GM21619 (cell line): ENCODE measurements at regions not wholly inside any gene's neighbourhood (a gene's known extent, or its start where the extent isn't known, plus 50 kb on each side); places are given as distances from the start of the nearest gene placed in this dataset.
A peak's percentile ranks its signal among the peaks of the same experiment; 100 is the strongest.

ENCODE experiments used
- ATAC-seq: cut with Tn5 transposase; IDR thresholded peaks from one replicate; pipeline ENCODE4 v1.9.1; 2021; ENCODE audit not compliant: unreplicated experiment

DNA sequence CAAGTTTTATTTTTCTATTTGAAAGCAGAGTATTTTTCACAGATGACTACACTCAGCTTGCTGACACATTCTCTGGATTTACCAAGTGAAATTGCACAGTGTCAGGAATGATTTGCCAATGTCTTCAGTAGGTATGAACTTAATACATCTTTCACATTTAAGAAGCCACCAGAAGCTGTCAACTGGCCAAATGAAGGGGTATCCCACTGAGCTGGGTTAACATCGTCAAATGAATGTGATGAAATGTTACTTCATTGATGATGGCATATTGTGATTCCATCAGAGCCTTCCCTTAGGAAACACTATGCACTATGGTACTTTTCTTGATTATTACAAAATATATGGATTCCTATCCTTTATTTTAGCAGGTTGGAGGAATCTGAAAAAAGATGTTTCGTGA is 592.3 kb downstream of the FGF9 start:
- no peak for ATAC-seq

DNA sequence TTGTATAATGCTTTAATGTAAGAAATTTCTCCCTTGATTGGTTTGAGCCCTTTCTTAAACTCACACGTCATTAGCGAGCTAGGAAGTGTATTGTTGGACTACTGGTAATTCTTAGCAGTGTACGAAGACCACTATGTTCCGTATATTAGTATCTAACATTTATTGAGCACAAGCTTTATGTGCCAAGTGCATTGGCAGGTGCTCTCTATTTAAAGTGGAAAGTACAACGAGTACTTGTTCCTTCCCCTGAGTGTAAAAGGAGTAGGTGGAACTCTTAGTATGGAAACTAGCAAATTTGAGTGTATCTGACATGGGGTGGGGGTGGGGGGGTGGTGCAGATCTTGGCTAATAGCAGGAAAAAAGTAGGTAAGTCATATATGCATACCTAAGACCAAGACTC is 594.7 kb downstream of the FGF9 start:
- ATAC-seq = no peak

DNA sequence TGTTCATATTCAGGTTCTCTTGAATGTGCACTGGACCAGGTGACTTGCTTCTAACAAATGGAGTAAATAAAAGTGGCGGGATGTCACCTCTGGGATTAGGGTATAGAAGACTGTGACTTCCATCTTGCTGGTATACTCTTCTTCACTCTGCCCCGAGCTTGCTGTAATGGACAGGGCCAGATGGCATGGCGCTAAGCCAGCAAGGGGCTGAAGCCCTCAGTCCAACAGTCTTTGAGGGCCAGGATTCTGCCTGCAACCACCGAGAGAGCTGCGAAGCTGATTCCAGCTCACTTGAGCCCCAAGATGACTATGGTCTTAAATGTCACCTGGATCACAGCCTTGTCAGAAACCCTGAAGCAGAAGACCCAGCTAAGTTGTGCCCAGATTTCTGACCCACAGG is 600.0 kb downstream of the FGF9 start:
- no peak for ATAC-seq

DNA sequence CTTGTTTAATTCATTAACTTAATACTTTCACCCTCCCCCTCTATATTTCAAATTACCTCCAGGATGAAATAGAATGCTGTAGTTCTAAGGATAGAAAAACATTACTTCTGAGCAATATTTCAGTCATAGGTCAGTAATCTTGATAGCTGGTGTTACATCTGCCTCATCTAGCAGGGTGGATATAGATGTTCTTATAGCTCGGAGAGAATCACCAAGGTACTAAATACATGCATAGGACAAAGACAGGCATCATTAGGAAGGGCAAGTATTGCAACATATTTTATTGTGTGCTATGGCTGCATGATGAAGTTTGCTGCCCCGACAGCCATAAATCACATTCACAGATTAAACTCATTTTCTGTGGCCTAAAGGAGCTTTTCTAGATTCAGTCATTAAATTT is 601.0 kb downstream of the FGF9 start:
- no peak for ATAC-seq

DNA sequence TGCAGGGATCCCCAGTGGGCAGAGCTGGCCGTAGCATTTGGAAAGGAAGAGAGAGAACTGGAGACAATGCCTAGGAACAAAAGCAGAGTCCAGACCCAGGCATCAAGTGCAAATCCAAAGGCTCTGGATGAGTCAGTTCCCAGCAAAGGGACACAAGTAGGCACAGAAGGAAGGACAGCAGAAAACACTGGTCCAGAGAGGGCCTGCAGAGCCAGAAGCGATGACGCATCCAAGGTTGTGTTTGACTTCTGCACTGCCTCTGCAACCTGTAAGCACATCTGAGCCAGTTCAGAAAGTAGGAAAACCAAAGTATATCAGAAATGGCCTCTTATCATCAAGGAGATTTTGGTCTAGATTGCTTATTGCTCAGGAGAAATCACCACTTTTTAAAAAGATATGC is 604.5 kb downstream of the FGF9 start:
- ATAC-seq = no peak

DNA sequence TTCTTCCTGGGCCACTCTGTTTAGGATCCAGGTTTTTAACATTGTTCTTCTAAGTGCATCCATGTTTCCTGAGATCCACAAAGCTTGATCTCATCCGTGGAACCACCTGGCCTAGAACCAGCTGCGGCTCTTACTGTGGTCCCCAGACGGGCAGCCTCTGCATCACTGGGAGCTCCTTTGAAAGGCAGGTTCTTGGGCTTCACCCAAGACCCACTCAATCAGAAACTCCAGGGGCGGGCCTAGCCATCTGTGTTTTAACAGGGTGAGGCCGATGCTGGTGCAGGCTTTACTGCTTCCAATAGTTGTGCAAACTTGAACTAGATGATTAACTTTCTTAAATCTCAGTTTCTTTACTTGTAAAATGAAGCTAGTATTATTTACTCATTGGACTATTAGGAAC is 605.7 kb downstream of the FGF9 start:
- ATAC-seq = no peak

DNA sequence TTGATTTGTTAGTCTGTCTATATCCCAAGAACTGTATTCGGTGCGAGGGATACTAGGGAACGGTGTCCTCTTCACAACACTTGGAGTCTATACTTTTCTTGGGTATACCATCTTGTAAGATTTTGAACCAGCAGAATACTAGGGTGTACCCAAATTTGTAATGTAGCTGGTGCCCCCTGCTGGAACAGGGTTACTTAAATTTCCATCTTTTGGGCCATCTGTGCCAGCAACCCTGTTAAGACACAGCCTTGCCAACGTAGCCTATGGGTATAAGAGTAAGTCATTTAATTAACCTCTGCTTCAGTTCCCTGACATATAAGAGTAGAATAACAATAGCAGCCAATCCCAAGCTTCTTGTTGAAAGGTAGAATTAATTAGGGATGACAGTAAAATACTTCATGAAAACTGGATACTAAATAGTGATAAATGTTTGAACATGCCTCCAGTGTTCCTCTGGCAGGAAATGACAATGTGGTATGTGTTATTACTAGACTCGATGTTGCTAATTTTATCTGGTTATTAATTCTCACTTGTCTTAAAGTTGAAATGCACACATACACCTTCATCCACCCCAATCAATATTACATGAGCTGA is 607.6 kb downstream of the FGF9 start:
- ATAC-seq = peak; percentile 66

DNA sequence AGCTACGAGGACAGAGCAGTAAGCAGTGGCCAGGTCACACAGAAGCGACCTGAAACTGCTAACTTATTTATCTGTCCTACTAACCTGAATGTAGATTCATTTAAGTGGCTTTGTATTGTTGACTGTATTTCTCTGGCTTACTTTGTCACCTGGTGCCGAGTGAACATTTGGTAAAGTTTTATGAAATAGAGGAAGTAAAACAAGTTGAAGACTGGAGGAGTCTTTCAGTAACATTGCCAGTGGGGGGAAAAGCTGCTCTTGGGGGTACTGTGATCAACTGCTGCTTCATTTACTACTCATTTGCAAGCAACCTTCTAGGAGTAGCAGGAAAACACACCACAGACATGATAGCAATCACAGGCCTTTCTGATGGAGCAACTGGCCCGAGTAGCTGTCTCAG is 615.0 kb downstream of the FGF9 start:
- ATAC-seq = no peak

DNA sequence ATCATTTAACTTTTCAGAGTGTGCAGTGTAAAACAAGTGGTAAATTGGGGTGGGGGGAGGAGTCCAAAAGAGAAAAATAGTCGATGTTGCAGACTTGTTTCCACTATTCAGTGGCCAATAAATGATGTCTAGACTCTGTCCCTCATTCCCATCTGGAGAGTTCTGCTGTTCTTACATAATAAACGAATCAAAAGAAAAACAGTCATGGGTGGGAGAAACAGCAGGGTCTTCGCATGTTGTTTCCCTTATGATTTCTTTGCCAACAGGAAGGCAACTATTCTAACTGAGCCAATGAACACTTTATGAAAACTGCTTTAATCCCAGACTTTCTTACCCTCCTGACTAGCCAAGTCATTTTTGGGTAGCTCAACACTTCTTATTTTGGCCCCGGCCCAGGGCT is 615.5 kb downstream of the FGF9 start:
- no peak for ATAC-seq

DNA sequence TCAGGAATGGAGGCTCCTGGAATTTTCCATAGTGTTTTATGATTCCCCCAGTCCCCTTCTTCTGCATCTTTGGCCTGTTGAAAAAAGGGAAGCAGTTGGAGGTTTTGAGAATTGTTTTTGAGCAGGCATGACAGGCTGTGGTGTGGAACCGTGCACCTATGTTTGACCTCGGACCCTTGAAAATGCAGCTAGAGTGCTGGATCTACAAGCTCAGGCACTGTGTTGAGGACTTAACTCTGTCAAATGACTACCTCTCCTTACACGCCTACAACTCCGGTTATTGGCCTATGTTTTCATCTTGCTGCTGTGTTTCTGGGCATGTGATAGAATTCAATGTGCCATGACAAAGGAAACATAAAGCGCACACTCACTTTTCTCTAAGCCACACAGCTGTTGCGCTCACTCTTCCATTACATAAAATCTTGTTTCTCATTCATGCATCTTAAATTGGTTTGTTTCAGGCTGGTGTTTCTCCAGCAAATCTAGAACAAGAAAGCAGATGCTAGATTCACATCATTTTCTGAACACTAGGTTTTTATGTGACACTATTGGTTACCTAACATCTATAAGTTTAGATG is 616.6 kb downstream of the FGF9 start:
- no peak for ATAC-seq

DNA sequence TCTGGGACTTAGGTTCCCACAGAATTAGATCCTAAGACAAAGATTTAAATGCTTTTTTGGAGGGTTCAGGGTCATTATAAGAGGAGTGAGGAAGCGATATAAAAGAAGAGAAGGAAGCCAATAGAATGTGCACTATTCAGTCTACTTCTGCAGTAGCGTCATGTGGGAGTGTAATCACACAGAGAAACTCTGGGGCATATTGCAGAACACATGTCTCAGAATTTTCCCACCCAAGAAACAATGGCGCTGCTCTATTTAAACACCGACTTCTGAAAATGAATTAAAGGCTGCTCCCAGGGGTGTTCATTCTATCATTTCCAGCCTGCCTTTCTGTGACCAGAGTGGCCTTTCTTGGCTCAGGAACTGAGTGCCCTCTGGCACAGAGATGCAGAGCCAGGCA is 617.6 kb downstream of the FGF9 start:
- no peak for ATAC-seq

DNA sequence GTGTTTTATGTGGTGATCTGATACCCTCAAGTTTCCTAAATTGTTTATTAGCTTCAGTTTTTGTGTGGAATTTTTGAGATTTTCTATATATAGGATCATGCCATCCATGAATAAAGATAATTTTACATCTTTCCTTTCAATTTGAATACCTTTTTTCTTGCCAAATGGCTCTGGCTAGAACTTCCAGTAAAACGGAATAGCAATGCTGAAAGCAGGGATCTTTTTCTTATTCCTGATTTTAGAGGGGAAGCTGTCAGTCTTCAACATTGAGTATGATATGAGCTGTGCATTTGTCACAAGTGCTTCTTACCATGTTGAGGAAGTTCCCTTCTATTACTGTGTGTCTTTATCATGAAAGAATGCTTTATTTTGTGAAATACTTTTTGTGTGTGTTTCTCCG is 618.8 kb downstream of the FGF9 start:
- no peak for ATAC-seq

DNA sequence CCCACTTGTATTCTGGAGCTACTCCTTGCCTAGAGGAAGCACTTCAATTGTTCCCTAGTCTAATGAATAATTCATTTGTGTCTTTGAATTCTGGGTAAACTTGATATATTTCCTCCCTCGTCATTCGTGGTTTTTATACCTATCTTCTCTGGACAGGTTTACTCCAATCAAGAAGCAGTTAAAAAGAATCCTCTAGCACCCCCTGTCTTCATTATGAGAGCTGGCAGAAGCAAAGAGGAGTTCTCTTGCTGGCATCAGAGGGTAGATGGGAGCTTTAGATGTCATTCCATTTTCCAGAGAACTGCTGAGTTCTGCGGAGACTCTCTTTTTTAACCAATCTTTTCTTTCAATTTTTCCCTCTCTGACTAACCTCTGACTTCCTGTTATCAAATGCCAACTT is 627.7 kb downstream of the FGF9 start:
- ATAC-seq = no peak

DNA sequence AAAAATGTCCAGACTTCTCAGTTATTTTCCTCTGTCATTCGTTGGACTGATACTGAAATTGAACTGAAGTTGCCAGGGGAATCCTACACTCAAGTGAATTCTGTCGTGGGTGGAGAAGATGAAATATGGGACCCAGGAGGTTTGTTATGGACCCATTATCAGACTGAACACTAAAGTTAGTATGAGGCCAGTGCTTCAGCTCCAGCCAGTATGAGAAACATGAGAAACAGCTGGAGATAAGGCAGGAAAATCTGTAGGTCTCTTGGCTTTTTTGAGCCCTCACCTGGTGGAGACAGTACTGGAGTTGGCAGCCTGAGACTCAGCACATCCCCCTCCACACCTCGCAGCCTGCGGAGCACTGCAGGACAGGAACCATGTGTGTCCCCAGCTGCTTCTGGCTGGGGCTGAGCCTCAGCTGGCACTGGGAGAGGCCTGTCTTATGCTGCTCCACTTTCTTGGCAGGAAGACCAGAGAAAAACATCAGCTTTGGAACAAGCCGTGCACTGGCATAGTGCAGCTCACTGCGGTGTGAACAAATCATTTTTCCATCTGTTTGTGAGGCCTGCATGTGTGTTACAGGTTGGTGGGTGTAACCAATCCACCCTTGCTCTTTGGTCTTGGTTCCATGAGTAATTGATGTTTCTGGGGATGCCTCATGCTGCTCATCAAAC is 641.0 kb downstream of the FGF9 start:
- ATAC-seq = no peak

DNA sequence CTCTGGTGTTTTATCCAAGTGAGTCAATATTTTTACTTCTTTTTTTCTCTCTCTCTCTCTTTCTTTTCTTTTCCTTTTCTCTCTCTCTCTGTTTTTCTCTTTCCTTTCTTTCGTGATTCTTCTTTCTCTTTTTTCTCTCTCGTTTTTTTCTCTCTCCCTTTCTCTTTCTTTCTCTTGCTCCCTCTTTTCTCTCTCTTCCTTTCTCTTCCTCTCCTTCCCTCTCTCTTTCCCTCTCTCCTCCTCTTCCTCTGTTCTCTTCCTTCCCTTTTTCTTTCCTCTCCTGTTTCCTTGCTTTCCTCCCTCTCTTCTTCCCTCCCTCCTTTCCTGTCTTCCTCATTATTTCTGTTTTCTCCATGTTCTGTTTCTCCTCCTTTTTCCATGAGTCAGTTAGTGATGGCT is 641.5 kb downstream of the FGF9 start:
- ATAC-seq = no peak

DNA sequence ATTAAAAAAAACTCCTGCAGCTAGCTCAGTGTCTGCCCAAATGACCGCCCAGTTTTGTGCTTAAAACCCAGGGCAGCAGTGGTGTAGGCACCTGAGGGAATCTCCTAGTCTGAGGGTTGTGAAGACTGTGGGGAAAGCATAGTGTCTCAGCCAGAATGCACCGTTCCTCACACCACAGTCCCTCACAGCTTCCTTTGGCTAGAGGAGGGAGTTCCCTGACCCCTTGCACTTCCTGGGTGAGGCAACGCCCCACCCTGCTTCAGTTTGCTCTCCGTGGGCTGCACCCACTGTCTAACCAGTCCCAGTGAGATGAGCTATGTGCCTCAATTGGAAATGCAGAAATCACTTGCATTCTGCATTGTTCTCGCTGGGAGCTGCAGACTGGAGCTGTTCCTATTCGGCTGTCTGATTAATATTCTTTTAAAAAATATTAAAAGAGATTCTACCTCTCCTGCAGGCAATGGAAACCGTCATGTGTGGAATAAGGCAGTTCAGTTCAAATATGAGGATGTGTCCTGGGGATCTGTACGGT is 645.7 kb downstream of the FGF9 start:
- no peak for ATAC-seq

DNA sequence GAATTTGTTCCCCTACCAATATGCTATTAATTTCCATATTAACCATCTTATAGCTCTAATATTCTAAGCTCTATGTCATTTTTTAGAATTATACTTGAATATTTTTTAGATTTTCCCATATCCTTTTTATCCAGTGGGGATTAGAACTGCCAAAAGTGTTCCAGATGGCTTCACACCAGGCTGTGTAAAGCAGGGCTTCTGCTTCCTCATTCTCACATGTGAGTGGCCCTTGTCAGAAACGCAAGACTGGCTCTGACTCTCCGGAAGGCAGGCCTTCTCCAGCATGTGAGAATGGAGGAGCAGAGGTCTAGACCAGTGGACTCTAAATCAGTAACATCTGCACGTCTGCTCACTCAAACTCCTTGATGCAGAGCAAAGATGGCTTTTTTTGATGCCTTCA is 650.1 kb downstream of the FGF9 start:
- no peak for ATAC-seq

DNA sequence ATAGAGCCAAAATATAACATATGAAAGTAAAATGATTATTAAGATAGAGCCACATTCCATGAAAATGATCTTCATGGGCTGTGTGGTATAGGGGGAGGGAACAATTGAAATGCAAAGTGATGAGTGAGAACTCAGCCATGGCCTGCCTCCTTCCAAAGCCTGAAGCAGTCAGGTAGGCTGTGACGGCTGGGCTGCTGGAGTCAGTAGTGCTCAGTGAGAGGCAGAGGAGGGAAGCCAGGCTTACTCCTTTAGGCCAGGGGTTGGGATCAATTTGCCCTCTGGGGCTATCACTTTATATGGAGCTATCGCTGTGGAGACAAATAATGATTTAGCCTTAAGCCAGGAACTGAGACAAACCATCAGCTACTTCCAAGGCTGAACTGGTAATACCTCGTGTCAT is 654.9 kb downstream of the FGF9 start:
- ATAC-seq = no peak

DNA sequence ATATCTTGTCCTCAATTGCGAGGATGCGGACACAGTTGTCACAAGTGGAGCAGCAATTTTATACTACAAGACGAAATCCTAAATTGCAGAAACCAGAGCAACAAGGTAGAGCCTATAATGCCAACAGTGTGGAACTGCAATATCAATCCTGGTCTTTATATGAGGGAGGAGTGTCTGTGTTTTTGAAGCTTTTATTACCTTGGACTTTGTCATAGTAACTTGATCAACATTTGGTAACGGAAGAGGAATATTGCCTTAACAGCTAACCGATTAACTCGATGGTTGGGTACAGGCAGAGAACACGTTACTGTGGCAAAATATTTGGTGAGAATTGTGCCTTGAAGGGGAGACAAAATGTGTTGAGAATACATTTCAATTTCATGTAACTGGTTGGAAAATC is 661.5 kb downstream of the FGF9 start:
- no peak for ATAC-seq

DNA sequence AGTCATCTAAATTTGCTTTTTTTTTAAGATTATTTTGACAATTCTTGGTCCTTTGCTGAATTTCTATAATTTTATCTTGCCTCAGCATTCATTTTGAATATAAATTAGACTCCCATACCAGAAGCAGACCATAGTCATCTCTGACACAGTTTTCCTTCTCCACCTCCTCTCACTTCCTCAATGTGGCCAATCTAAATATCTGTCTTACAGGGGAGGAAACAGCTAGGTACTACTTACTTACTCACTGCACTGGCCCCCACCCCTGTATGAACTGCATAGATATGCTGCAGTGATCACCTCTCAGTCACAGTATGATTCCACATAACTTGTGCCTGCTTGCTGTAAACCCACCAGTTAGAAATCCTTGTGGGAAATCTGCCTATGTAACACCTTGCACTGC is 665.6 kb downstream of the FGF9 start:
- no peak for ATAC-seq

DNA sequence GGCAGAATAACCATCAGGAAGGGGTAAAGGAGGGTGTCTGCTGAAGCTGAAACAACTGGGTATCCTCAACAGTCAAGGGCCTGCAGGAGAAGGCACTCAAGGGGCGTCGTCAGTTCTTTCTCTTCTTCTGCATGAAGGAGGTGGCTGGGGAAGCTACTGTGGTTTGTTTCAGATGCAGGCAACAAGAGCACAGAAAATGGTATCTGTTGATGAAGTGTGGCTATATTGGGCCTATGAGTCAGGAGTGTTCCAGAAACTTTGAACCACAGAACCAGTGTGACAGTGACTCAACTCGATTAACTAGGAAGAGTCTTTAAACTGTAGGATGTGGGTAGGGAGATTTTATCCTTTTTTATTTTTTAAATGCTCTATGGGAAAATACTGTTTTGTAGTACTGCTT is 686.3 kb downstream of the FGF9 start:
- ATAC-seq = no peak

DNA sequence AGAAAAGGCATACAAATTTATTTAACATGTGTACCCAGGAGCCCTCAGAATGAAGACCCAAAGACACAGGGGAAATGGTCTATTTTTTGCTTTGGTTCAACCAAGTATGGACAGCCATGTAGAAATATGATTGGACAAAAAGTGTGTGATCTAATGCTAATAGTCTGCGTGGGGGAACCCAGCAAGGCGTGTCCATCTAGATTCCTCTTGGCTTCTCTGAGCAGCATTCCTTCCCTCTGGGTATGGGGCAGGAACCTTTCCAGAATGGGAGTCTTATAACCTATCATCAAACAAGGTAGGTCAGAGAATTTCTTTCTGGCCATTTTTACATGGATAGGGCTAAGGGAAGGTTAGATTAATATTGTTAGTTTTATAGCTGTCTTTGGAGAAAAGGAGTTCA is 698.2 kb downstream of the FGF9 start:
- ATAC-seq = no peak

DNA sequence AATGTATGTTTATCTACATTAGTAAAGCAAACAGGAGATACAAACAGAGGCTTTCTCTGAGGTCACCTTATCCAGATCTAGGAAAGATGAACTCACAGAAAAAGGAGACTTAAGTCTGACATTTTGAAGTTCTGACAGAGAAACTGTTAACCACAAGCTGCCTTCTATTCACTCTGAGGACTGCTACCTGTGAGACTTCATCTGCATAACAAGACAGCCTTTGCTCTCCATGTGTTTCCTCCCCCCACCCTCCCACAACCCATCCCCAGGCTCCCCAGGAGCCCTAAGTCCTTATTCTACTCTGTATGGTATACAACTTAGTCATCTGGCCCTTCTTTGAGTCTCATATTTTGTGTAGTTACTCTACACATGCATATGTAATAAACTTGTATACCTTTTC is 699.0 kb downstream of the FGF9 start:
- ATAC-seq = no peak
